Type B pancreatic cell (in vitro differentiated cells): ENCODE measurements at regions not wholly inside any gene's neighbourhood (a gene's known extent, or its start where the extent isn't known, plus 50 kb on each side); places are given as distances from the start of the nearest gene placed in this dataset.

Experiments
- DNase-seq: peaks from one replicate; pipeline ENCODE4 v3.0.0; 2021; ENCODE audit warnings: mixed read lengths; ENCODE audit not compliant: unreplicated experiment; ENCODE audit errors: extremely low spot score
- H3K27ac Mint-ChIP-seq: 2 replicates; pipeline ENCODE4 v1.8.0; 2021; ENCODE audit warnings: mild to moderate bottlenecking, mixed read lengths
- H3K27me3 Mint-ChIP-seq: 2 replicates; pipeline ENCODE4 v1.8.0; 2021; ENCODE audit warnings: mixed read lengths
- H3K36me3 Mint-ChIP-seq: 2 replicates; pipeline ENCODE4 v1.8.0; 2021; ENCODE audit warnings: mixed read lengths
- H3K4me1 Mint-ChIP-seq: one replicate; pipeline ENCODE4 v1.8.0; 2021; ENCODE audit warnings: mixed read lengths; ENCODE audit not compliant: unreplicated experiment
- H3K4me3 Mint-ChIP-seq: 2 replicates; pipeline ENCODE4 v1.8.0; 2021; ENCODE audit warnings: mild to moderate bottlenecking, mixed read lengths
- H3K9me3 Mint-ChIP-seq: 2 replicates; pipeline ENCODE4 v1.8.0; 2021; ENCODE audit warnings: mixed read lengths
- CTCF ChIP-seq: fragments of 200-600 bp; sonication (generic); conservative IDR thresholded peaks from 2 replicates; pipeline ENCODE4 v1.5.0; 2021; ENCODE audit warnings: antibody characterized with exemption, mild to moderate bottlenecking

DNA sequence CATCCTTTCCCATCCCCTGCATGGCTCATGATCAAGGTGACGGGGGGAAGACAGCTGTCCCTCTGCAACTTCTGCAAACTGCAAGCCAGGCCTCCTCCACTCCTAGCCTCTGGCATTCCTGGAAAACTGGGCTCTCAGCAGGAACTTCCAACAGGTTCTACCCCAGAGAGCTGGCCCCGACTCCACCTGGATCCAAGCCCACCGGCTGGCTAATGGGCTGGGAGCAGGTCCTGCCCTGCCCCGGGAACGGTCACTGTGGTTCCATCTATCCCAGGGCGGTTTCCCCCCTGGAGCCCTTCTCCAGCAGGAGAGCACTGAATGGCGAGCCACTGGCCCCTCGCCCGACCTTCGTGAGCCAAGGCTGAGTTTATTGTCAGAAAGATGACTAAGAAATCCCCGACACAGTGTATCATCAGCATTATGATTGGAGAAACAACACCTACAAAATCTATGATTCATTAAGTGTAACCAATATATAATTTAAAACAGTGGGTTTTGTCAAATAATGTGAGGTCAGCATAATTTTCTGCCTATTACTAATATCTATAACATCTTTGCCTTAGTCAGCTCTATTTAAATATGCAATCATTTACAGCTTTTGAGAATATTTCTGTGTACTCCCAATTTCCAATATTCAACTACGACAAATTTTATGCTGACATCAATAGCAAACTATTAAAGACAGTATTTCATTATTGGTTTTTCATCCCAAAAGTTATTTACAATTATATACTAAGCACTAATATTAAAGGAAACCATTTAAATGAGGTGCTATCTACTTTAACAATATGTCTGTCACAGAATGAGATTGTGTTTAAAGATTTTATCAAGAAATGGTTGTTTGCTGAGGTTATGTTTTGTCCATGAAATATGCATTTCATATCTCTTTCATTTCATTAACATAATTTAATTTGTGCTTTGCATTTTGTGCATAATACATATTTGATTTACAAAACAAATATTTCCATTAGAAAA, 133.0 kb downstream of the URI1 start:
- H3K9me3 Mint-ChIP-seq: no peaks in the 10 kb centered on the region
- H3K4me1 Mint-ChIP-seq: no peaks in the 10 kb centered on the region
- DNase-seq: no peak
- no peak overlapping the region for H3K4me3 Mint-ChIP-seq
- H3K27ac Mint-ChIP-seq: no peak overlapping the region
- TF ChIP-seq CTCF: no peak
- H3K27me3 Mint-ChIP-seq: peaks cover 10% of the 10 kb centered on the region
- no peaks in the 10 kb centered on the region for H3K36me3 Mint-ChIP-seq

- H3K27me3 Mint-ChIP-seq: peaks cover 13% of the 10 kb centered on the region
- no peak overlapping the region for H3K4me3 Mint-ChIP-seq
- no peak for DNase-seq
- H3K36me3 Mint-ChIP-seq: no peaks in the 10 kb centered on the region
- no peak overlapping the region for H3K27ac Mint-ChIP-seq
- no peak for TF ChIP-seq CTCF
- no peaks in the 10 kb centered on the region for H3K4me1 Mint-ChIP-seq
- no peaks in the 10 kb centered on the region for H3K9me3 Mint-ChIP-seq
Observed at GRCh38 chr19:30076101-30076551, 134.1 kb downstream of the URI1 start.

- Mint-ChIP-seq H3K4me3 (no peak overlapping the region), H3K36me3 (no peaks in the 10 kb centered on the region), H3K27ac (no peak overlapping the region), H3K27me3 (peaks cover 13% of the 10 kb centered on the region), H3K9me3 (no peaks in the 10 kb centered on the region), H3K4me1 (no peaks in the 10 kb centered on the region)
- no peak for DNase-seq
- TF ChIP-seq CTCF: no peak
Observed at GRCh38 chr19:30076751-30077670, 135.0 kb downstream of the URI1 start.

- Mint-ChIP-seq H3K36me3 (no peaks in the 10 kb centered on the region), H3K27me3 (peaks cover 13% of the 10 kb centered on the region), H3K4me1 (no peaks in the 10 kb centered on the region), H3K4me3 (no peak overlapping the region), H3K27ac (no peak overlapping the region), H3K9me3 (no peaks in the 10 kb centered on the region)
- no peak for TF ChIP-seq CTCF
- DNase-seq: no peak
Observed at GRCh38 chr19:30077851-30078355, 135.9 kb downstream of the URI1 start.

DNA sequence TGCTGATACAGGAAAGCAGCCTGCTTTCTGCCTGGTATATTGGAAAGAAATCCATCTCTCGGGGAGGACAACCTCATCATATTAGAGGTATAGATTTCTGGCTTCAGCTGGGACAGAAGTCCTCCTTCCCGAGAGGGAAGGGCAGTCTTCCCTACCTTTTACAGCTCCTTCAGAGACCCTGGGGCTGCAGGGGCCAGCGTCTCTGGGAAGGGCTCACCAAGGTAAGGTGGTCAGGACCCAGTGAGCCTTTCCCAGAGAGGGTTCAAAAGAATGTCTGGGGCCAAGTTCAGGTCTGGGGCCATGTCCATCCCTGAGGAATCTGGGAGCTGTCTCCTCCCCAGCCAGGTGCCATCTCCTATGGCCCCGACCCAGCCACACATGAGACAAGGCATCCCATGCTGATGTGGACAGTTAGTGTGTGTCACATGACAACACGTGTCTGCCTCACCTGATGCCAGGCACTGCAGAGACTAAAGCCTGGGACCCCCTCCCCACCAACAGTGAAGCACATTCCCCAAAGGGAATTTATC, 136.4 kb downstream of the URI1 start:
- no peaks in the 10 kb centered on the region for H3K36me3 Mint-ChIP-seq
- H3K9me3 Mint-ChIP-seq: no peaks in the 10 kb centered on the region
- no peak for TF ChIP-seq CTCF
- H3K27ac Mint-ChIP-seq: no peak overlapping the region
- DNase-seq: no peak
- H3K4me1 Mint-ChIP-seq: no peaks in the 10 kb centered on the region
- H3K4me3 Mint-ChIP-seq: no peak overlapping the region
- peaks cover 13% of the 10 kb centered on the region for H3K27me3 Mint-ChIP-seq
